SHP77 treated with DMSO at 0.1 percent for 48 hours (cell line): ENCODE measurements at regions not wholly inside any gene's neighbourhood (a gene's known extent, or its start where the extent isn't known, plus 50 kb on each side); places are given as distances from the start of the nearest gene placed in this dataset.

ENCODE experiments used
- DNase-seq: peaks from one replicate; lab custom pipeline; 2025; lab: John Stamatoyannopoulos, UW

GRCh38 chr16:85376292-85377095 lies 236.6 kb upstream of the GSE1 start:
- no peak for DNase-seq

- no peak for DNase-seq
Observed at GRCh38 chr16:85377388-85378144, 235.6 kb upstream of the GSE1 start.

- no peak for DNase-seq
Observed at GRCh38 chr16:85378145-85379040, 234.7 kb upstream of the GSE1 start.

- no peak for DNase-seq
Observed at GRCh38 chr16:85379041-85380001, 233.8 kb upstream of the GSE1 start.

- no peak for DNase-seq
Observed at GRCh38 chr16:85380002-85380395, 233.1 kb upstream of the GSE1 start.

- no peak for DNase-seq
Observed at GRCh38 chr16:85380905-85381737, 232.0 kb upstream of the GSE1 start.

GRCh38 chr16:85381738-85382592 lies 231.2 kb upstream of the GSE1 start:
- no peak for DNase-seq

- DNase-seq = no peak
Observed at GRCh38 chr16:85382717-85383118, 230.4 kb upstream of the GSE1 start.

GRCh38 chr16:85383836-85384832 lies 229.0 kb upstream of the GSE1 start:
- DNase-seq = no peak

- peak; percentile 74 for DNase-seq
Observed at GRCh38 chr16:85384833-85385462, 228.2 kb upstream of the GSE1 start.

GRCh38 chr16:85385463-85386331 lies 227.4 kb upstream of the GSE1 start:
- no peak for DNase-seq

- no peak for DNase-seq
Observed at GRCh38 chr16:85386467-85387170, 226.5 kb upstream of the GSE1 start.

- DNase-seq = no peak
Observed at GRCh38 chr16:85387171-85387507, 226.0 kb upstream of the GSE1 start.

GRCh38 chr16:85387731-85388295 lies 225.3 kb upstream of the GSE1 start:
- no peak for DNase-seq

- no peak for DNase-seq
Observed at GRCh38 chr16:85389679-85390470, 223.2 kb upstream of the GSE1 start.
